DOHH2 (cell line): ENCODE measurements at regions not wholly inside any gene's neighbourhood (a gene's known extent, or its start where the extent isn't known, plus 50 kb on each side); places are given as distances from the start of the nearest gene placed in this dataset.

Source experiments
- EZH2phosphoT487 ChIP-seq: fragments of 200-600 bp; sonication (generic); IDR thresholded peaks from 2 replicates; pipeline ENCODE4 v1.6.1; 2017; ENCODE audit warnings: borderline replicate concordance, mild to moderate bottlenecking, antibody characterized with exemption, low read length, moderate library complexity, mixed read lengths
- TF ChIP-seq, protein P1 (sequence below): fragments of 200-600 bp; sonication (generic); IDR thresholded peaks from one replicate; pipeline ENCODE4 v1.5.1; 2014; ENCODE audit warnings: antibody characterized with exemption, mild to moderate bottlenecking, low read depth, low read length; ENCODE audit not compliant: poor library complexity, severe bottlenecking

DNA sequence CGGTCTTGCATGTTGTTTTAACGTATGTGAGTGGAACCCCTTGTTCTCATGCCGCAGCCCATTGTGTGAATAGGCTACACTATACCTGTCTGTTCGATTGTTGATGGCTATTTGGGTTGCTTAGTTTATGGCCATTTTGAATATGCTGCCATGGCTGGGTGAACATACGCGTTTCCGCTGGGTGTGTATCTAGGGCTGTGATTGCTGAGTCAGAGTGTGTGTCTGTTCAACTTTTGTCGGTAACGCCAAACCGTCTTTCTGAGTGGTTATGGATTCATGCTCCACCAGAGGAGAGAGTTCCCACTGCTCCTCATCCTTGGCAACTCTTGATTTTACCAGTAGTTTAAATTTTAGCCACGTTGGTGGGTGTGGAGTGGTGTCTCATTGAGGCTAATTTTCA is 77.0 kb downstream of the METRNL start:
- TF ChIP-seq, protein P1, sequence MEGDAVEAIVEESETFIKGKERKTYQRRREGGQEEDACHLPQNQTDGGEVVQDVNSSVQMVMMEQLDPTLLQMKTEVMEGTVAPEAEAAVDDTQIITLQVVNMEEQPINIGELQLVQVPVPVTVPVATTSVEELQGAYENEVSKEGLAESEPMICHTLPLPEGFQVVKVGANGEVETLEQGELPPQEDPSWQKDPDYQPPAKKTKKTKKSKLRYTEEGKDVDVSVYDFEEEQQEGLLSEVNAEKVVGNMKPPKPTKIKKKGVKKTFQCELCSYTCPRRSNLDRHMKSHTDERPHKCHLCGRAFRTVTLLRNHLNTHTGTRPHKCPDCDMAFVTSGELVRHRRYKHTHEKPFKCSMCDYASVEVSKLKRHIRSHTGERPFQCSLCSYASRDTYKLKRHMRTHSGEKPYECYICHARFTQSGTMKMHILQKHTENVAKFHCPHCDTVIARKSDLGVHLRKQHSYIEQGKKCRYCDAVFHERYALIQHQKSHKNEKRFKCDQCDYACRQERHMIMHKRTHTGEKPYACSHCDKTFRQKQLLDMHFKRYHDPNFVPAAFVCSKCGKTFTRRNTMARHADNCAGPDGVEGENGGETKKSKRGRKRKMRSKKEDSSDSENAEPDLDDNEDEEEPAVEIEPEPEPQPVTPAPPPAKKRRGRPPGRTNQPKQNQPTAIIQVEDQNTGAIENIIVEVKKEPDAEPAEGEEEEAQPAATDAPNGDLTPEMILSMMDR = no peak
- TF ChIP-seq EZH2phosphoT487 = no peak
